Right lobe of liver (tissue), 4 donors: ENCODE measurements at regions not wholly inside any gene's neighbourhood (a gene's known extent, or its start where the extent isn't known, plus 50 kb on each side); places are given as distances from the start of the nearest gene placed in this dataset.

ENCODE experiments used
- POLR2A ChIP-seq: fragments of 450-650 bp; IDR thresholded peaks from one replicate; pipeline ENCODE4 v1.6.1; 2017; ENCODE audit warnings: antibody characterized with exemption, mild to moderate bottlenecking
- TF ChIP-seq, protein P1 (sequence below), 4 donors: fragments of 200-600 bp in 3 of 4; fragments of 450-650 bp in 1 of 4; IDR thresholded peaks; one replicate each; pipeline versions ENCODE4 v1.5.1 to v1.8.0; 2016 to 2022; ENCODE audit warnings: antibody characterized with exemption in 4 of 4, mild to moderate bottlenecking in 2 of 4
- donor health status: DM: no; HTN: no; CAD: no.
- donor health status: DM: no; HTN: no; CAD: no.
- donor health status: DM: no; HTN: yes; CAD: no.

GRCh38 chr3:43863966-43864933 is 173.5 kb downstream of the ABHD5 start:
- TF ChIP-seq POLR2A, result no peak
- TF ChIP-seq, protein P1, sequence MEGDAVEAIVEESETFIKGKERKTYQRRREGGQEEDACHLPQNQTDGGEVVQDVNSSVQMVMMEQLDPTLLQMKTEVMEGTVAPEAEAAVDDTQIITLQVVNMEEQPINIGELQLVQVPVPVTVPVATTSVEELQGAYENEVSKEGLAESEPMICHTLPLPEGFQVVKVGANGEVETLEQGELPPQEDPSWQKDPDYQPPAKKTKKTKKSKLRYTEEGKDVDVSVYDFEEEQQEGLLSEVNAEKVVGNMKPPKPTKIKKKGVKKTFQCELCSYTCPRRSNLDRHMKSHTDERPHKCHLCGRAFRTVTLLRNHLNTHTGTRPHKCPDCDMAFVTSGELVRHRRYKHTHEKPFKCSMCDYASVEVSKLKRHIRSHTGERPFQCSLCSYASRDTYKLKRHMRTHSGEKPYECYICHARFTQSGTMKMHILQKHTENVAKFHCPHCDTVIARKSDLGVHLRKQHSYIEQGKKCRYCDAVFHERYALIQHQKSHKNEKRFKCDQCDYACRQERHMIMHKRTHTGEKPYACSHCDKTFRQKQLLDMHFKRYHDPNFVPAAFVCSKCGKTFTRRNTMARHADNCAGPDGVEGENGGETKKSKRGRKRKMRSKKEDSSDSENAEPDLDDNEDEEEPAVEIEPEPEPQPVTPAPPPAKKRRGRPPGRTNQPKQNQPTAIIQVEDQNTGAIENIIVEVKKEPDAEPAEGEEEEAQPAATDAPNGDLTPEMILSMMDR (IDR thresholded peaks at IDR 0.05), result no peak
